ENCODE measurements at regions not wholly inside any gene's neighbourhood (a gene's known extent, or its start where the extent isn't known, plus 50 kb on each side); places are given as distances from the start of the nearest gene placed in this dataset.

- ChIA-PET CTCF (no interaction called here), SMC1A (ENCODE audit: uncharacterized antibody, unreplicated experiment) (no interaction called here), POLR2A (no interaction called here), RAD21 (ENCODE audit: unreplicated experiment) (no interaction called here)
- BruUV-seq (replicated peaks), result no TSS peak
- no peaks in the 10 kb centered on the region for H3K9me3 ChIP-seq (replicated peaks; ENCODE audit: control insufficient read depth, insufficient read depth, low read length)
- ATAC-seq, result no peak
- no peaks in the 10 kb centered on the region for H3K4me1 ChIP-seq (ENCODE audit: control insufficient read depth, insufficient read depth, low read length)
- H4K20me1 ChIP-seq (ENCODE audit: control insufficient read depth, insufficient read depth), result no peaks in the 10 kb centered on the region
- peaks cover 0 to 1% of the 10 kb centered on the region in 2 experiments; a peak in 1 of 4 replicates for H3K27me3 ChIP-seq (replicated peaks in 1 of 2; ENCODE audit: control insufficient read depth in 2 of 2, insufficient read depth in 2 of 2, low read length in 1 of 2)
- no peak for DNase-seq (ENCODE audit: low read depth, low spot score)
- no peak overlapping the region for H3K4me2 ChIP-seq (ENCODE audit: control insufficient read depth, insufficient read depth)
- intact Hi-C loops (cut with micrococcal nuclease; ENCODE audit: unreplicated experiment) (no loop called here), in situ Hi-C loops (cut with MboI) (no loop called here)
- no peak overlapping the region for H2AFZ ChIP-seq (ENCODE audit: control insufficient read depth, low read depth, low read length)
- H3K27ac ChIP-seq (ENCODE audit: control insufficient read depth, insufficient read depth), result no peak overlapping the region
- WGBS (ENCODE audit: insufficient coverage, insufficient replicate concordance, low lambda C conversion rate, missing lambda C conversion rate), result 49% methylated on average over 4 of the region's 4 CpGs
- H3K36me3 ChIP-seq (ENCODE audit: control insufficient read depth in 2 of 2, insufficient read depth in 2 of 2, low read length in 1 of 2), result no peaks in the 10 kb centered on the region
- H3K79me2 ChIP-seq (ENCODE audit: control insufficient read depth, insufficient read depth, low read length), result no peaks in the 10 kb centered on the region
- no peak for FAIRE-seq
- TF ChIP-seq IKZF2 (IDR thresholded peaks at IDR 0.05) (no peak), ELK1 (IDR thresholded peaks at IDR 0.05; ENCODE audit: low read depth, low read length) (no peak), ZNF207 (IDR thresholded peaks at IDR 0.05; ENCODE audit: borderline replicate concordance) (no peak), YY1 (IDR thresholded peaks at IDR 0.05; ENCODE audit: low read depth, low read length) (no peak), MXI1 (IDR thresholded peaks at IDR 0.05; ENCODE audit: low read depth, low read length) (no peak), REST (IDR thresholded peaks at IDR 0.05; ENCODE audit: low read depth, low read length) (no peak), JUND (IDR thresholded peaks at IDR 0.05; ENCODE audit: low read depth, low read length) (no peak)
- H3K4me3 ChIP-seq, result no peak overlapping the region
- H3K9ac ChIP-seq (ENCODE audit: control insufficient read depth, insufficient read depth, low read length), result no peak overlapping the region
Observed at GRCh38 chr12:23113781-23114180, 488.8 kb downstream of the ETNK1 start.
